Activated naive CD8-positive, alpha-beta T cell treated with anti-CD3 and anti-CD28 coated beads, Interleukin-2, amount 50 U/mL, for 24 hours (primary cell): ENCODE measurements at regions not wholly inside any gene's neighbourhood (a gene's known extent, or its start where the extent isn't known, plus 50 kb on each side); places are given as distances from the start of the nearest gene placed in this dataset.

ENCODE experiments used
- ATAC-seq: fragments of 150-1000 bp; cut with Tn5 transposase; one replicate; pipeline ENCODE4 v1.10.0; 2021
- DNase-seq: peaks from one replicate; pipeline ENCODE4 v3.0.0; 2021
- H3K27ac Mint-ChIP-seq: one replicate; pipeline ENCODE4 v1.8.0; 2021; ENCODE audit warnings: mild to moderate bottlenecking, mixed read lengths
- H3K27me3 Mint-ChIP-seq: one replicate; pipeline ENCODE4 v1.8.0; 2021; ENCODE audit warnings: mixed read lengths
- H3K36me3 Mint-ChIP-seq: one replicate; pipeline ENCODE4 v1.8.0; 2021; ENCODE audit warnings: low read depth, mixed read lengths
- H3K4me1 Mint-ChIP-seq: one replicate; pipeline ENCODE4 v1.8.0; 2021; ENCODE audit warnings: mixed read lengths
- H3K4me3 Mint-ChIP-seq: one replicate; pipeline ENCODE4 v1.8.0; 2021; ENCODE audit warnings: mild to moderate bottlenecking, moderate library complexity, mixed read lengths
- H3K9me3 Mint-ChIP-seq: one replicate; pipeline ENCODE4 v1.8.0; 2021; ENCODE audit warnings: mixed read lengths

- Mint-ChIP-seq H3K36me3 (no peaks in the 10 kb centered on the region), H3K27me3 (no peaks in the 10 kb centered on the region), H3K27ac (no peak overlapping the region), H3K4me3 (no peak overlapping the region), H3K4me1 (no peaks in the 10 kb centered on the region), H3K9me3 (no peaks in the 10 kb centered on the region)
- ATAC-seq = no peak
- no peak for DNase-seq
Measured at GRCh38 chr15:98144388-98144787, 183.9 kb downstream of the ARRDC4 start.

DNA sequence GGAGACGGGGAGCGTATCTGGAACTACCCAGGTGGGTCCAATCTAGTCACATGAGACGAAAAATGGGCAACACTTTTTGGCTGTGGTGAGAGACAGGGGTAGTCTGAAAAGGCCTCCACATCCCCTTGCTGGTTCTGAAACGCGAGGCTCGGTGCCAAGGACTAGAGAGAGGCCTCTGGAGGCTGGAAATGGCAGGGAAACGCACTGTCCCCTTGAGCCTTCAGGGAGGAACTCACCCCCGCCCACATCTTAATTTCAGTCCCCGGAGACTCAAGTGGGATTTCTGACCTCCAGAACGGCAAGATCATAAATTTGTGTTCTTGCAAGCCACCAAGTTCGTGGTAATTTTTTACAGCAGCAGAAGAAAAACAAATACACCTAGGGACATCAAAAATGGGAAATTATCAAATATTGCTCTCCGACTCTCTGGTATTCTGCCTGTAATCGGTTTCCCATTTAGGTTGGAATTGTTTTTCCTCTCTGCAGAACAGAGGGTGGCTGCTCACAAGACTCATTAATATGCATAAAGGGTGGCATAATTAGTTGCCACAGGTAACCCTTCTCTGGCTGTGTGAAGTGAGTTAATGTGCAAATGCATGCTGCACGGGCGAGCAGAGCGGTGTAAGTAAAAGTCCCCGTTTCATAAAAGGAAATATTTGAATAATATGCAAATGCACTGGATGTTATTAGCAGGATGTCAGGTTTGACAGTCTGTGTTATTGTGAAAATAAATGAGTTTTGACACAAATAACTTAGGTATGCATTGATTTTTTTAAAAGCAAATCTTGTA lies 185.7 kb downstream of the ARRDC4 start:
- ATAC-seq (no peak), DNase-seq (no peak)
- H3K4me1 Mint-ChIP-seq = no peaks in the 10 kb centered on the region
- H3K27me3 Mint-ChIP-seq = no peaks in the 10 kb centered on the region
- H3K36me3 Mint-ChIP-seq = no peaks in the 10 kb centered on the region
- no peaks in the 10 kb centered on the region for H3K9me3 Mint-ChIP-seq
- no peak overlapping the region for H3K27ac Mint-ChIP-seq
- H3K4me3 Mint-ChIP-seq = no peak overlapping the region

DNA sequence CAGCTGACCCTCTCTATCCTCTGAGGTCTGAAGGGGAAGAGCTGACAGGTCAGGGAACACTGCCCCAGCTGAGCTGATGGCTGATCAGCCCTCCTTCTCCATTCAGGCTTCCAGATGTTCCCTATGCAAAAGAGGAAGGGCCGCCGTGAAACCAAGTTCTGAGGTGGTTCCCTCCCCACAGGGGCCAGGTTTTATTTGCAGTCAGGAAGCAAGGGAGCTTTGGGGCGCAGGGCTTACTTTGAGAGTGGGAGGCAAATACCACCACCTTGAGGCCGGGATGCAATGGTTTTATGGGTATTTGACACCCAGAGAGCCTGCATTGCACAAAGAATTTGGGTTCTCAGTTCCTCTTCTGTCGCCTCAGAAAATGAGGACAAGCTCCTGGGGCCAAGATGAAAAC lies 186.9 kb downstream of the ARRDC4 start:
- no peak for ATAC-seq
- no peak for DNase-seq
- Mint-ChIP-seq H3K4me1 (no peaks in the 10 kb centered on the region), H3K27ac (no peak overlapping the region), H3K27me3 (no peaks in the 10 kb centered on the region), H3K36me3 (no peaks in the 10 kb centered on the region), H3K4me3 (no peak overlapping the region), H3K9me3 (no peaks in the 10 kb centered on the region)

- no peak for DNase-seq
- no peaks in the 10 kb centered on the region for H3K4me1 Mint-ChIP-seq
- H3K36me3 Mint-ChIP-seq = no peaks in the 10 kb centered on the region
- H3K9me3 Mint-ChIP-seq = peaks cover 3% of the 10 kb centered on the region
- no peak overlapping the region for H3K27ac Mint-ChIP-seq
- no peak for ATAC-seq
- H3K27me3 Mint-ChIP-seq = no peaks in the 10 kb centered on the region
- H3K4me3 Mint-ChIP-seq = no peak overlapping the region
Measured at GRCh38 chr15:98150084-98150483, 189.6 kb downstream of the ARRDC4 start.

DNA sequence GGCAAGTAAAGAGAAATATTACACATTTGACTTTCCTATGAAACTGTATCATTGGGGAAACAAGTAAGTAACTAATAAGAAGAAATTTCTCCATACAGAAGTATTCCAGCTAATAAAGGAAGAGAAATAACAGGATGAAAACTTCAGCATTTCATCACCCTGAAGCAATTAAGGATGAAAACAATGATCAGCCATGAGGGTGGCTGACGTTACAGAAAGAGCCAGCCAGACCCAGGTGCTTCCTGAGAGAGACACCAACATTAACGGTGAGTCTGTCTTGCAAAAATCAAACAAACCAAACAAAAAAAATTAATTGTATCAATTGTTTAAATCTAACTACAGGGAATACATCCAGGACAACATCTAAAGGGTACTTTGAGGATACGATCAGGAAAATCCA lies 190.0 kb downstream of the ARRDC4 start:
- ATAC-seq = no peak
- Mint-ChIP-seq H3K27me3 (no peaks in the 10 kb centered on the region), H3K36me3 (no peaks in the 10 kb centered on the region), H3K27ac (no peak overlapping the region), H3K4me1 (no peaks in the 10 kb centered on the region), H3K9me3 (peaks cover 3% of the 10 kb centered on the region), H3K4me3 (no peak overlapping the region)
- DNase-seq = no peak

- ATAC-seq (no peak), DNase-seq (no peak)
- Mint-ChIP-seq H3K9me3 (peaks cover 3% of the 10 kb centered on the region), H3K36me3 (no peaks in the 10 kb centered on the region), H3K4me1 (no peaks in the 10 kb centered on the region), H3K27me3 (no peaks in the 10 kb centered on the region), H3K27ac (no peak overlapping the region), H3K4me3 (no peak overlapping the region)
Measured at GRCh38 chr15:98151096-98151495, 190.6 kb downstream of the ARRDC4 start.

GRCh38 chr15:98152156-98152555 lies 191.7 kb downstream of the ARRDC4 start:
- H3K4me1 Mint-ChIP-seq = no peaks in the 10 kb centered on the region
- no peaks in the 10 kb centered on the region for H3K36me3 Mint-ChIP-seq
- ATAC-seq = no peak
- H3K27me3 Mint-ChIP-seq = no peaks in the 10 kb centered on the region
- no peak overlapping the region for H3K4me3 Mint-ChIP-seq
- no peak overlapping the region for H3K27ac Mint-ChIP-seq
- no peak for DNase-seq
- peaks cover 3% of the 10 kb centered on the region for H3K9me3 Mint-ChIP-seq

GRCh38 chr15:98154863-98155262 lies 194.4 kb downstream of the ARRDC4 start:
- Mint-ChIP-seq H3K9me3 (peaks cover 3% of the 10 kb centered on the region), H3K4me3 (no peak overlapping the region), H3K36me3 (no peaks in the 10 kb centered on the region), H3K27ac (no peak overlapping the region), H3K27me3 (no peaks in the 10 kb centered on the region), H3K4me1 (peaks cover 1% of the 10 kb centered on the region)
- DNase-seq (no peak), ATAC-seq (no peak)

- Mint-ChIP-seq H3K4me1 (peaks cover 6% of the 10 kb centered on the region), H3K4me3 (no peak overlapping the region), H3K9me3 (peaks cover 3% of the 10 kb centered on the region), H3K27ac (no peak overlapping the region), H3K27me3 (no peaks in the 10 kb centered on the region), H3K36me3 (no peaks in the 10 kb centered on the region)
- no peak for ATAC-seq
- DNase-seq = no peak
Measured at GRCh38 chr15:98155356-98155755, 194.9 kb downstream of the ARRDC4 start.

GRCh38 chr15:98160236-98160635 lies 199.7 kb downstream of the ARRDC4 start:
- peak; percentile 33 for ATAC-seq

DNA sequence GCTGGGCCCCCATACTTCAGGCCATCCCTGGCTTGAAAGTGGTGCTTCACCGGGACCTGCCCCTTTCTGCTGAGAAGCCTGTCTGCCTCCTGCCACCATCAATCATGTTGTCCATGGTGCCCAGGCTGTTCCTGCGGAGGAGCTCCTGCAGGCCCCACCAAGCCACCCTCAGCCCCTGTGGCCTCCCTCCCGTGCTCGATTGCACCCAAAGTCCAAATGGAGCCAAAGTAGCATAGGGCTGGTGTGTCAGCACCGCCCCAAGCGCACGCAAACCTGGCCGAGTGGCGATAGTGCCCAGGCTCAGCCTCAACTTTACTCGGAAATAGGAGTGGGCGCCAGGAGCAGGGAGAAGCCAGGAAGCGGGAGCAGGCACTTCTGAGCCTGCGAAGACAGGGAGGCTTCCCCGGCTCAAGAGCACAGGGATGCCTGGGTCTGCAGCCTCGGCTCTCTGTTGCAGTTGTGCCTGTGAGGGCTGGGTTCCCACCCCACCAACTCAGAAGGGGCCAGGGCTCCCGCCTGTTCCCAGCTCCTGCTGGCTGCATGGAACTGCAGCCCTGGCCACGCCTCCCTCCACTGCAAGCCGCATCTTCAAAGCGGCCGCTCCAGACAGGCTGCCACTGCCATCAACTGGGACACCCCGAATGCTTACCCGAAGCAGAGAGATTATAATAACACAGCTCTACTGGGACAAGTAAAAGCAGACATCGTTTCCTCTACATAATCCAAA lies 203.0 kb downstream of the ARRDC4 start:
- Mint-ChIP-seq H3K36me3 (no peaks in the 10 kb centered on the region), H3K27ac (no peak overlapping the region), H3K9me3 (no peaks in the 10 kb centered on the region), H3K27me3 (no peaks in the 10 kb centered on the region), H3K4me3 (no peak overlapping the region), H3K4me1 (peaks cover 12% of the 10 kb centered on the region)
- ATAC-seq = no peak
- DNase-seq = no peak

More at GRCh38 chr15:98160236-98160635, 199.7 kb downstream of the ARRDC4 start:
- DNase-seq = no peak
- Mint-ChIP-seq H3K4me1 (peaks cover 12% of the 10 kb centered on the region), H3K4me3 (no peak overlapping the region), H3K27me3 (no peaks in the 10 kb centered on the region), H3K9me3 (no peaks in the 10 kb centered on the region), H3K27ac (no peak overlapping the region), H3K36me3 (no peaks in the 10 kb centered on the region)

DNA sequence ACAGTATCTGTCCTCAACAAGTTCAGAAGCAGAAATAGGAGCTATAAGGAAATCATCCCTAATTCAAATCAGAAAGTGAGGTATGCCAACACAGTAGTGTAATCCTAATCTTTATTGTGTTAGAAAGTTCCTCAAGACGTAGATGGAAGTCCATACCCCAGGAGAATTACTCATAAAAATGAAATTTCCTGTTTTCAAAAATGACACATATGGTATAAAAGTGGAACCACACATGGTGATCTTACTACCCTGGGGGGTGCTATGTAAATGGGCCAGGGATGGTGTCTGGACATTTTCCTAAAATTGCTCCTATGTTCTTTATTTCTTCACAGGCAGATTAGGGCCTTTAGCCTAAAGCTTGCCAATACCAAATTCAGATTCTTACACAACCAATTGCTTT lies 204.1 kb downstream of the ARRDC4 start:
- Mint-ChIP-seq H3K27me3 (no peaks in the 10 kb centered on the region), H3K9me3 (no peaks in the 10 kb centered on the region), H3K4me3 (no peak overlapping the region), H3K27ac (no peak overlapping the region), H3K36me3 (no peaks in the 10 kb centered on the region), H3K4me1 (peaks cover 12% of the 10 kb centered on the region)
- ATAC-seq = no peak
- DNase-seq = no peak

GRCh38 chr15:98164986-98165385 lies 204.5 kb downstream of the ARRDC4 start:
- H3K27ac Mint-ChIP-seq = no peak overlapping the region

GRCh38 chr15:98167722-98168268 lies 207.3 kb downstream of the ARRDC4 start:
- H3K4me3 Mint-ChIP-seq = no peak overlapping the region
- DNase-seq = no peak
- ATAC-seq = no peak
- H3K27ac Mint-ChIP-seq = no peak overlapping the region
- H3K4me1 Mint-ChIP-seq = no peaks in the 10 kb centered on the region
- no peaks in the 10 kb centered on the region for H3K9me3 Mint-ChIP-seq
- no peaks in the 10 kb centered on the region for H3K27me3 Mint-ChIP-seq
- no peaks in the 10 kb centered on the region for H3K36me3 Mint-ChIP-seq

More at GRCh38 chr15:98164986-98165385, 204.5 kb downstream of the ARRDC4 start:
- no peaks in the 10 kb centered on the region for H3K36me3 Mint-ChIP-seq
- no peaks in the 10 kb centered on the region for H3K27me3 Mint-ChIP-seq
- H3K9me3 Mint-ChIP-seq = no peaks in the 10 kb centered on the region
- H3K4me1 Mint-ChIP-seq = peaks cover 9% of the 10 kb centered on the region
- no peak for ATAC-seq
- DNase-seq = no peak
- no peak overlapping the region for H3K4me3 Mint-ChIP-seq

DNA sequence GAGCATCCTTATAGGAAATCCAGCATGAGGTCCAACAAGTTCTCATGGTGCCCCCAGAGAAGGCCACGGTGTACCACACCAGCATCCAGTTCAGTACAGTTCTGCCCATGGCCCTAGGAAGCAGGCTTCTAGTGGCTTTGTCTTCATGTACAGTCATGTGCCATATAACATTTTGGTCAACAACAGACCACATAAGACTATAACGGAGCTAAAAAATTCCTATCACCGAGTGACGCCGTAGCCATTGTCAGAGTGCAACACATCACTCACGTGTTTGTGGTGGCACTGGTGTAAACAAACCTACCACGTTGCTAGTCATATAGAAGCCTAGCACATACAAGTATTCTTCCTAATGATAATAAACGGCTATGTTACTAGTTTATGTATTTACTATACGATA lies 209.0 kb downstream of the ARRDC4 start:
- no peaks in the 10 kb centered on the region for H3K4me1 Mint-ChIP-seq
- no peaks in the 10 kb centered on the region for H3K36me3 Mint-ChIP-seq
- no peaks in the 10 kb centered on the region for H3K9me3 Mint-ChIP-seq
- H3K27me3 Mint-ChIP-seq = no peaks in the 10 kb centered on the region
- ATAC-seq = no peak
- no peak for DNase-seq
- no peak overlapping the region for H3K27ac Mint-ChIP-seq
- no peak overlapping the region for H3K4me3 Mint-ChIP-seq
